Upper lobe of left lung (tissue), 6 donors: ENCODE measurements at regions not wholly inside any gene's neighbourhood (a gene's known extent, or its start where the extent isn't known, plus 50 kb on each side); places are given as distances from the start of the nearest gene placed in this dataset.

Source experiments
- ATAC-seq, 2 donors: fragments of 200-7000 bp; cut with Tn5 transposase; one replicate each; pipeline ENCODE4 v1.9.1; 2022; ENCODE audit warnings: mild to moderate bottlenecking in 2 of 2, moderate library complexity in 2 of 2; ENCODE audit not compliant: low FRiP score in 2 of 2
- DNase-seq, 2 donors: peaks; one replicate each; pipeline ENCODE4 v3.0.0-alpha.2; 2019 to 2020
- H3K27ac ChIP-seq, 4 donors: fragments of 200-600 bp; sonication (generic); one replicate each; pipeline ENCODE4 v1.5.1; 2016 to 2019
- H3K27me3 ChIP-seq, 4 donors: fragments of 200-600 bp; sonication (generic); one replicate each; pipeline ENCODE4 v1.5.1; 2017 to 2019
- H3K36me3 ChIP-seq, 4 donors: fragments of 200-600 bp; sonication (generic); one replicate each; pipeline ENCODE4 v1.5.1; 2016 to 2019
- H3K4me1 ChIP-seq, 4 donors: fragments of 200-600 bp; sonication (generic); one replicate each; pipeline ENCODE4 v1.5.1; 2018 to 2019
- H3K4me3 ChIP-seq, 4 donors: fragments of 200-600 bp; sonication (generic); one replicate each; pipeline ENCODE4 v1.5.1; 2017 to 2019; ENCODE audit warnings: mild to moderate bottlenecking in 2 of 4, moderate library complexity in 1 of 4
- H3K9me3 ChIP-seq, 4 donors: fragments of 200-600 bp; sonication (generic); one replicate each; pipeline ENCODE4 v1.5.1; 2018 to 2019
- CTCF ChIP-seq, 6 experiments: fragments of 450-650 bp in 4 of 6; fragments of 200-600 bp in 2 of 6; sonication (generic) in 2 of 6; IDR thresholded peaks; one replicate each; pipeline ENCODE4 v1.5.1; 2016 to 2019; ENCODE audit warnings: antibody characterized with exemption in 6 of 6
- EP300 ChIP-seq, 4 donors: sonication (generic); formaldehyde crosslinking; IDR thresholded peaks; one replicate each; pipeline ENCODE4 v1.5.1; 2017; ENCODE audit warnings: antibody characterized with exemption in 4 of 4, control low read depth in 2 of 4
- POLR2A ChIP-seq, 4 donors: fragments of 450-650 bp; IDR thresholded peaks; one replicate each; pipeline ENCODE4 v1.5.1; 2016 to 2017; ENCODE audit warnings: antibody characterized with exemption in 4 of 4, mild to moderate bottlenecking in 2 of 4
- POLR2AphosphoS5 ChIP-seq, 2 donors: sonication (generic); formaldehyde crosslinking; IDR thresholded peaks; one replicate each; pipeline ENCODE4 v1.5.1; 2017; ENCODE audit warnings: antibody characterized with exemption in 2 of 2
- WGBS, 2 donors: methylation state at CpG; one replicate each; pipeline ENCODE4 v1.1.5; 2017 to 2018; 5-methylcytosine and 5-hydroxymethylcytosine counted together
- donor health status: DM: no; HTN: no; CAD: no; lungs with moderate emphysema.
- donor health status: DM: no; HTN: yes; CAD: no; lungs with severe emphysema.

DNA sequence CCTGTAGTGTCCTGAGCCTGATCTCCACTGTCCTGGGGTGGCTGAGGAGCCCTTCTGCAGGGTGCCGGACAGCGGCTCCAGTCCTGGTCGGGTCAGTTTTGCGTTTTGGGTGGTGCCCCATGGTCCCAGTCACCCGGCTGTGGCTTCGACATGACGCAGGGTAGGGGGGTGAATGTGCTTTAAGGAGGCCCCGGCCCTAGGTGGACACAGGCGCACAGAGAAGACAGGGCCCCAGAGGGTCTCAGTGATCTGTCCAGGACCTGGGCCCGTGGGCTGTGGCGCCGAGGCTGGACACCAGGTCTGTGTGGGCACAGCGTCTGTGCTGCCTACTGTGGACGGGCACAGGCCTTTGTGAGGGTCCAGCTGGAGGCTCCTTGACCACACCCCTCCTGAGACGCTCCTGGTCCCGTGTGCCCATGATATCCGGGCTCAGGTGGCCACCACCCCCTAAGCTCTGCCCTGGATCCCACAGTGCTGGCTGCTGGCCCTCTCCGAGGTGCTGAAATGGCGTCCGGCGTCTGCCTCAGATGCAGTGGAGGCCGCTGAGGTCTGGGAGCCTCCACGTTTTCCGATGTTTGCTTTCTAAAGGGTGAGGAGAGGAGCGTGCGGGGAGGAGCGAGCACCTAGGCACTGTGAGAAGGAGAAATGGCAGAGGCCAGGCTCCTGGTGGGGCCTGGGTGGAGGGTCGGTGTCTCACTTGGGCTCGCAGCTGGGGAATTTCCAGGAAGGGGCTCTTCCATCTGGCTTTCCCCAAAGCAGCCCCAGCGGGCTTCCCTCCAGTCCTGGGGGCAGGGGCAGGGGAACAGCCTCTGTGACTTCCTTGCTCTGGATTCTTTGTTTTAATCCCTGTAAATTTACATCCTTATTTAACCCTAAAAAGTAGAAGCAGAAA lies 56.1 kb upstream of the ACSF3 start:
- no peaks in the 10 kb centered on the region for H3K36me3 ChIP-seq
- no peak overlapping the region for H3K27ac ChIP-seq
- no peaks in the 10 kb centered on the region for H3K9me3 ChIP-seq
- no peak overlapping the region for H3K4me3 ChIP-seq
- TF ChIP-seq POLR2A (IDR thresholded peaks at IDR 0.05): no peak
- no peak for TF ChIP-seq CTCF (IDR thresholded peaks at IDR 0.05)
- no peak for TF ChIP-seq POLR2AphosphoS5 (IDR thresholded peaks at IDR 0.05)
- no peak for TF ChIP-seq EP300 (IDR thresholded peaks at IDR 0.05)
- no peaks in the 10 kb centered on the region for H3K4me1 ChIP-seq
- DNase-seq (peak in 1 of 2 donors; percentile 62), ATAC-seq (peak in 1 of 2 donors; percentile 16)
- peaks cover 0 to 8% (median 1%) of the 10 kb centered on the region in 4 donors for H3K27me3 ChIP-seq
- WGBS, 2 donors: 36 to 48% methylated on average over 21 to 26 of the region's 30 CpGs

DNA sequence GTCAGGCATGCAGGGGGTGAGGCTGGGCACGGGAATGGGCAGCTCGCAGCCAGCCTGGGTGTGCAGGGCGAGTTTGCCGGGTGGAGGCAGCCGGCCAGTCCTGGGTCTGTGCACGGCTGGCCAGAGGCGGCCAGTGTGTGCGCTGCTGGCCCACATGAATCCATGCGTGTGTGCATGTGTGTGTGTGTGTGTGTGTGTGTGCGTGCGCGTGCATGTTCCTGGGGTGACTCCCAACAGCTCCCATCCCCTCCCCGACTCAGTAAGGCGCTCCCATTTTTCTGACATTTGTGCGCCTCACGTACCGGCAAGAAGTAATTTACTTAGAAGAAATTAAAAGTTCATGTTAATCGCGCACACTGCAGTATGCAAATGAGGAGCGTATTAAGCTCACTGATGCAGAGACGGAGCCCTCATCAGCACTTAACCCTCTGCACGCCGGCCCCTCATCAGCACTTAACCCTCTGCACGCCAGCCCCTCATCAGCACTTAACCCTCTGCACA lies 55.4 kb upstream of the ACSF3 start:
- ATAC-seq: no peak

GRCh38 chr16:89038811-89039735 lies 54.6 kb upstream of the ACSF3 start:
- WGBS, 2 donors: 67 to 83% methylated on average over 2 to 25 of the region's 29 CpGs
- ATAC-seq (no peak), DNase-seq (peak in 1 of 2 donors; percentile 70)
- Histone ChIP-seq H3K4me3 (no peak overlapping the region), H3K27me3 (peaks cover 0 to 8% (median 1%) of the 10 kb centered on the region in 4 donors), H3K4me1 (no peaks in the 10 kb centered on the region), H3K9me3 (no peaks in the 10 kb centered on the region), H3K36me3 (no peaks in the 10 kb centered on the region), H3K27ac (no peak overlapping the region)
- TF ChIP-seq POLR2AphosphoS5 (IDR thresholded peaks at IDR 0.05) (no peak), POLR2A (IDR thresholded peaks at IDR 0.05) (no peak), CTCF (IDR thresholded peaks at IDR 0.05) (no peak), EP300 (IDR thresholded peaks at IDR 0.05) (no peak)

More for the DNA sequence above, 55.4 kb upstream of the ACSF3 start:
- DNase-seq: peak in 1 of 2 donors; percentile 64
- WGBS, 2 donors: 59 to 66% methylated on average over 24 of the region's 24 CpGs
- H3K9me3 ChIP-seq: no peaks in the 10 kb centered on the region
- no peaks in the 10 kb centered on the region for H3K4me1 ChIP-seq
- no peak overlapping the region for H3K27ac ChIP-seq
- peaks cover 0 to 8% (median 1%) of the 10 kb centered on the region in 4 donors for H3K27me3 ChIP-seq
- no peaks in the 10 kb centered on the region for H3K36me3 ChIP-seq
- no peak for TF ChIP-seq POLR2AphosphoS5 (IDR thresholded peaks at IDR 0.05)
- no peak for TF ChIP-seq POLR2A (IDR thresholded peaks at IDR 0.05)
- TF ChIP-seq EP300 (IDR thresholded peaks at IDR 0.05): no peak
- TF ChIP-seq CTCF (IDR thresholded peaks at IDR 0.05): no peak
- no peak overlapping the region for H3K4me3 ChIP-seq

DNA sequence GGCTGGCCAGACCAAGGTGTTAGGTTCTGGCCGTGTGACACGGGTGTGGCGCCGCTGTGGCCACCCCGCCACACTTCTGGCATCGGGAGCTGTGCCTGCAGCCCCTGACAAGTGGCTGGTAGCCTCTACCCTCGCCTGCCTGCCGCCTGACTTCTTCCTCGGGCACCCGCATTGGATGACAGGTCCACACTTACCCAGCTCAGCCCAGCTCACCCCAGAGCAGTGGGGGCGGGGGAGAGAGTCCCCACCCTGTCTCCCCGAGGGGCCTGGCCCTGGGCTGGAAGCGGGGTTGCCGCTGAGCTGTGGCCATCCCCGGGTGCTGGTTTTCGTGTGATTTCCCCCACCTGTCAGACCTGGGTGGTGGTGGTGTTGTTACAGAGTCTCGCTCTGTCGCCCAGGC lies 53.9 kb upstream of the ACSF3 start:
- WGBS, 2 donors: 87 to 88% methylated on average over 3 to 14 of the region's 18 CpGs
- H3K27ac ChIP-seq: no peak overlapping the region

More for the DNA sequence above, 53.9 kb upstream of the ACSF3 start:
- Histone ChIP-seq H3K4me1 (no peaks in the 10 kb centered on the region), H3K9me3 (no peaks in the 10 kb centered on the region), H3K36me3 (no peaks in the 10 kb centered on the region), H3K4me3 (no peak overlapping the region), H3K27me3 (peaks cover 0 to 8% (median 1%) of the 10 kb centered on the region in 4 donors)
- no peak for TF ChIP-seq EP300 (IDR thresholded peaks at IDR 0.05)
- no peak for TF ChIP-seq CTCF (IDR thresholded peaks at IDR 0.05)
- no peak for TF ChIP-seq POLR2A (IDR thresholded peaks at IDR 0.05)
- no peak for TF ChIP-seq POLR2AphosphoS5 (IDR thresholded peaks at IDR 0.05)
- ATAC-seq (no peak), DNase-seq (peak in 1 of 2 donors; percentile 72)
